ENCODE measurements at regions not wholly inside any gene's neighbourhood (a gene's known extent, or its start where the extent isn't known, plus 50 kb on each side); places are given as distances from the start of the nearest gene placed in this dataset.
"Not testable (repeated sequence)": the region's sequence is repeated elsewhere in the genome, so short reads cannot be mapped to it uniquely, and the experiment has no call there.

- not testable (repeated sequence) for DNase-seq
These were observed 121.7 kb downstream of the ATP6V0E2 start for GRCh38 chr7:149995369-149996026.

- DNase-seq: not testable (repeated sequence)
These were observed 127.2 kb downstream of the ATP6V0E2 start for GRCh38 chr7:150000780-150001599.

- no peak for DNase-seq
These were observed 129.6 kb downstream of the ATP6V0E2 start for GRCh38 chr7:150003304-150003810.

GRCh38 chr7:150003973-150004372, 130.2 kb downstream of the ATP6V0E2 start:
- DNase-seq: not testable (repeated sequence)

GRCh38 chr7:150004843-150005242, 131.1 kb downstream of the ATP6V0E2 start:
- DNase-seq: not testable (repeated sequence)

- not testable (repeated sequence) for DNase-seq
These were observed 136.0 kb downstream of the ATP6V0E2 start for GRCh38 chr7:150009620-150010303.

- not testable (repeated sequence) for DNase-seq
These were observed 143.0 kb downstream of the ATP6V0E2 start for GRCh38 chr7:150016651-150017189.

- not testable (repeated sequence) for DNase-seq
These were observed 146.4 kb downstream of the ATP6V0E2 start for GRCh38 chr7:150020210-150020609.

- peak in 1 of 2 experiments; percentile 19 for DNase-seq
These were observed 151.1 kb downstream of the ATP6V0E2 start for GRCh38 chr7:150024550-150025490.

- not testable (repeated sequence) for DNase-seq
These were observed 152.0 kb downstream of the ATP6V0E2 start for GRCh38 chr7:150025802-150026201.

- not testable (repeated sequence) for DNase-seq
These were observed 154.7 kb downstream of the ATP6V0E2 start for GRCh38 chr7:150028344-150029012.

- DNase-seq: not testable (repeated sequence)
These were observed 155.2 kb downstream of the ATP6V0E2 start for GRCh38 chr7:150029013-150029389.

- DNase-seq: not testable (repeated sequence)
These were observed 158.0 kb downstream of the ATP6V0E2 start for GRCh38 chr7:150031733-150032132.

- not testable (repeated sequence) for DNase-seq
These were observed 159.9 kb downstream of the ATP6V0E2 start for GRCh38 chr7:150033711-150034110.

GRCh38 chr7:150035769-150036168, 162.0 kb downstream of the ATP6V0E2 start:
- DNase-seq: not testable (repeated sequence)

GRCh38 chr7:150039061-150039460, 165.3 kb downstream of the ATP6V0E2 start:
- DNase-seq: not testable (repeated sequence)

GRCh38 chr7:150042281-150042680, 168.5 kb downstream of the ATP6V0E2 start:
- DNase-seq: not testable (repeated sequence)

GRCh38 chr7:150044771-150045170, 171.0 kb downstream of the ATP6V0E2 start:
- not testable (repeated sequence) for DNase-seq

GRCh38 chr7:150045596-150045995, 171.8 kb downstream of the ATP6V0E2 start:
- DNase-seq: not testable (repeated sequence)

- peak in 1 of 2 experiments; percentile 17 for DNase-seq
These were observed 172.8 kb downstream of the ATP6V0E2 start for GRCh38 chr7:150046290-150047194.

Data from NCI-H526 (cell line).